HK-2 (cell line): ENCODE measurements at regions not wholly inside any gene's neighbourhood (a gene's known extent, or its start where the extent isn't known, plus 50 kb on each side); places are given as distances from the start of the nearest gene placed in this dataset.

ENCODE experiments used
- DNase-seq: peaks from one replicate; pipeline ENCODE4 v3.0.0-alpha.2; 2018; ENCODE audit not compliant: unreplicated experiment

DNA sequence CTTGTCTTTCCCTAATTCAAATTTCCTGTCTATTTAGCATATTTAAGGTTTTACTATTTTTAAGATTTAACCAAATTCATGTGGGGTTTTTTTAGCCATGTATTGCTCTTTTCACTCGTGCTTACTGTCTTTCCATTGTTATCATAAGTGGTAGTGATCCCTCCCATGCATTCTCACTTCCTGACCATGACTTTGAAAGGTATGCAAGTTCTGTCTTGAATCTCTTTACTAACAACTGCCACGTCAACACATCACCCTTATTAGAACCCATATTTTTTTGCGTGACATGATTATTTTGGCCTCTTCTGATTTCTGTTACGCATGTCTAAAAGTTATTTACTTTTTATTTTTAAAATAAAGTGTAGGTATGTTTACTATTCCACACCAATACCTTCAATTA is 94.7 kb upstream of the CDH6 start:
- DNase-seq = no peak

DNA sequence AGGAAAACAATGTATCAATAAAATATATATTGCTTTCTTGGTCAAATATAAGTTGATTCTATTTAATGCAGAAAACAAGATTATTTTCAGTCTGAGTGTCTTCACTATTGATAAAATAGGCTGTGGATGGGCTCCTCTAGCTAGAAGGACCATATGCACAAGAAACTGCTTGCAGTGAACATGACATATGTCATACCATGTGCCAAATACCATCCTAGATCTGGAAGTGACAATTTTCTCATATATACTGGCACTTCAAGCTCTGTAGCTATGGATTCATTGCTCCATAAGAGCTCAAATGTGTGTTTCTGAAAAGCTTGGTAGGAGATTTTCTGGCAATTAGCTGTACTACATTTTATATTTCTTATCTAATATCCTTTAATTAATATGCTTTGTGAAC is 95.6 kb upstream of the CDH6 start:
- no peak for DNase-seq

DNA sequence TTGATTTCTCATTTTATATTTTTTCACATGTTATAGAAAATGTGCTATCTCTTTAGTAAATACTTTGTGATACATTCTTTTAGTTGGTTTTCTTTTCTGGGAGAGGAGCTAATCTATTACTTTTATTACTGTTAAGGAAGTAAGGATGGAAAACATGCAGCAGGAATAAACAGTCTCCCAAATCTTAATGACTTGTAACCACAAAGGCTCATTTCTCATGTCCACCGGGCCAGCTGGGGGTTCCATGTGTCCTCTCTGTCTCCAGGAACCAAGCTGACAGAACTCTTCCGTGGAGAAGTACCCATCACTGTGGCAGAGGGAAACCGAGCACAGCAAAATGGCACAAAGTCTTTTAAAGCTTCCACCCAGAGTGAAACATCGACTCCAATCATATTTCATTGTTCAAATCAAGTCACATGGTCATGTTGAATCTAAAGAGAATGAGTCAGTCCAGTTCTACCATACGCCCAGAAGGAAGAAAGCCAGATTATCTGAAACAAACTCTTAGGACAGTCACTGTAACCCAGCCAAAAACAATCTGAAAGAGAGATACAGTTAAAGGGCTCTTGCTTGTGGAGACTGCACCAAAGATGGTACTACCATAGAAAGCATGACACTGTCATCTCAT is 97.1 kb upstream of the CDH6 start:
- no peak for DNase-seq

- DNase-seq = no peak
These were observed 97.7 kb upstream of the CDH6 start for GRCh38 chr5:31095796-31096195.

DNA sequence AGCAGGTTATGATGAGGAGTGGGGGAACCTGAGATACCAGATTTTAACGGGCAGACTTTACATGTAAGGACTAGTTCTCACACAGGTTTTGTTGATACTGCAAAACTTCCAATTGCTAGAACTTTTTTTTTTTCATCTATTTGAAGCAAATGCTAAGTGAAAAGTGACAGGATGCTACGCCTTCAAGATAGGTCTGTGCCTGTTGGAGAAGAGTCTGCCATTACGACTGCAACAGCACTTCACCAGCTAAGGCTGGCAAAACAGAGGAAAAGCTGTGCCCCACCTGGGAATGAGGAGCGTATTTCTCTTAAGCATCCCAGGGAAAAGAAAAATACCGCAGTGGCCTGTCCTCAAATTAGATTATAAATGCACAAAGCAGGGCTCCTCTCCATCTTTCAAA is 102.0 kb upstream of the CDH6 start:
- DNase-seq = no peak

DNA sequence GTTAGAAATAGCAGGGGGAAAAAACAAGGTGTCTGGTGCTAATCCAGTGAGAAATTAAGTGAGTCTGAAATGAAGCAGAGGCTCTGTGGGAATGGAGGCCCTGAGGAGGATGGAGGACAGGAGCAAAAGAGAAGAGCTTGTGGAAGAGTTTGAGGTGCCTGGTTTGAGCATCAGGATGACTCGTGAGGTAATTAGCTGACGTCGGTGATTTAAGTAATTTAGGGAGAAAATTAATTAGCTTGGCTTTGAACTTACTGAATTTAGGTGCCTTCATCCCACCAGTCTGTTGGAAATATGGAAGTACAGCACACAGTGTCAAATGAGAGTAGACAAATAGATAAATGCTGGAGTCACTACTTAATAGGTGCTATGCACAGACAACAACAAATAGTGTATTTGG is 103.0 kb upstream of the CDH6 start:
- no peak for DNase-seq

GRCh38 chr5:31086839-31087415 is 106.6 kb upstream of the CDH6 start:
- DNase-seq = no peak

DNA sequence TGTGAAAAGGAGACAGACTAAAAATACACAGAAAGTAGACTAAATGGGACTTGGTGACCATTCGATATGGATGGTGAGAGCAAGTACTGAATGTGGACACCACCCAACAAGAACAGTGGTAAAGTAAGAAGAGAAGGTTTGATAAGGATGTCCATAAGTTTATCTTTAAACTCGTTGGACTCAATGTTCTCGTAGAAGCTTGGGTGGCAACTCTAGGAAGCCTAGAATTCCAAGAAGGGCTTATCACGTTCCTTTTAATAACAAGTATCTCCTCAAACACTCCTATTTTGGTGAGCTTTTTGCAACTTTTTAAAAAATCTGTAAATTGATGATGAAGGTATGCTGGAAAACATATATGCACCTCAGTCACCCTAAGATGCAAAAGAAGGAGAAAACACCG is 108.6 kb upstream of the CDH6 start:
- DNase-seq = no peak

- no peak for DNase-seq
These were observed 110.1 kb upstream of the CDH6 start for GRCh38 chr5:31083364-31083763.

- no peak for DNase-seq
These were observed 113.8 kb upstream of the CDH6 start for GRCh38 chr5:31079668-31080067.

- no peak for DNase-seq
These were observed 114.5 kb upstream of the CDH6 start for GRCh38 chr5:31078956-31079355.

- DNase-seq = no peak
These were observed 117.5 kb upstream of the CDH6 start for GRCh38 chr5:31075981-31076380.

GRCh38 chr5:31068287-31068686 is 125.2 kb upstream of the CDH6 start:
- no peak for DNase-seq

DNA sequence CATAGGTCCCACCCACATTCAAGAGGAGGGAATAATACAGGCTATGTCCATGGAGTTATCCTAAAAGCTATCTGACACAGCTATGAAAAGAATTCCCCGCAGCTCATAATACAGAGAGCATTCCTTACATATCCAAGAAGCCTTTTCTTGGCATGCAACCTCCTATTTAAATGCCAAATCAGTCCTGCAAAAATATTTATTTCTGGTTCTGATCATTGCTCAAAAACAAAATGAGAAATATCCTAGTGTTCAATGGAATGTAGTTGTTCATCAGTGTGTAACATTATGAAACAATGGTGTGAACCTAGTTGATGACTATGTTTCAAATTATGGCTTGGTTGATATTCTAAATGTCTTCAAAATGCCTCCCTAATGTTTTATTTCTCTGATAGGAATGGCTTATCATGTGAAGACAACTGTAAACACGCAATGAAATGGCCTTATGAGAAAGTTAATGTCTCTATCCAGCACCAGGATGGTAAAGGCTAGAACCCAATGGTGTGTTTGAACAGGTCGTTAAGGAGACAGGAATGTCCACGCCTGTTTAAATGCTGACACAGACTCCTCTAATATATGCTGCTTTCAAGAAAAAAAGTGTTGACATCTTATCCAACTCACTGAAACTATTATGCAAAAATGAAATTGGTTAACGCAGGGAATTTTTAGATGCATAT is 126.7 kb upstream of the CDH6 start:
- DNase-seq = no peak

DNA sequence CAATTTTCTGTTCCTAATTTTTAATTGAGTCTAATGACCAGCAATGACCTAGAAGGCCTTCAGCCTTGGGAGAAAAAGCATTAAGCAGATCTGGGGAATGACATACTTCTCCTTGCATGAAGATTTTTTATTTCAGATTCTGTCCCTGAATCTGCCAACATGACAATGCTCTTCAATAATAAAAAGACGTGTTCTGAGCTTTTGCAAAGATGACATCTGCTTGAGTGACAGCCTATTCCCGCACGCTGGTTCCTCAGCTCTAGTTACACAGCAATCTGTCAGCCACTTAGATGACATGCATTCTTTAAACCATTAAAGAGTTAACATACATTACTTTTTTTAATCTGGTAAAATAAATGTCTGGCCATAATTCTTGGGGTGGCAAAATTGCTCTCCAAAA is 129.3 kb upstream of the CDH6 start:
- DNase-seq = no peak

GRCh38 chr5:31062902-31063580 is 130.4 kb upstream of the CDH6 start:
- no peak for DNase-seq

DNA sequence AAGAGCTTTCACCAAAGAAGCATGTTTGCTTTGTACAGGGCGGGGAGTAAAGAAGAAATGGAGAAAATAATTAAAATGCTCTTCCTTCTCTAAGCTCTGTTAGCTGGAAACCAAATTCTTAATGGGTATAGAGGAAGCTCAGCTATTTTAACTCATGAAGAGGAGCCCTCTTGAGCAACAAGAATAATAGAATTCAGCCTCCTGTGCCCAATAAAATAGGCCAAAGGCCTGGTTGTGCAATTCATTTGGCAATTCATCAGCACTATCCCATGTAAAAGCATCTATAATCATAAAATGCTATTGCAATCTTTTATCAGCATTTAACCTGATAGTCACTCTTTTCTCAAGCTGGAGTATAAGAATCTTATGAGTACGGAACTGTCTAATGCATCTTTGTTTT is 133.6 kb upstream of the CDH6 start:
- DNase-seq = no peak

DNA sequence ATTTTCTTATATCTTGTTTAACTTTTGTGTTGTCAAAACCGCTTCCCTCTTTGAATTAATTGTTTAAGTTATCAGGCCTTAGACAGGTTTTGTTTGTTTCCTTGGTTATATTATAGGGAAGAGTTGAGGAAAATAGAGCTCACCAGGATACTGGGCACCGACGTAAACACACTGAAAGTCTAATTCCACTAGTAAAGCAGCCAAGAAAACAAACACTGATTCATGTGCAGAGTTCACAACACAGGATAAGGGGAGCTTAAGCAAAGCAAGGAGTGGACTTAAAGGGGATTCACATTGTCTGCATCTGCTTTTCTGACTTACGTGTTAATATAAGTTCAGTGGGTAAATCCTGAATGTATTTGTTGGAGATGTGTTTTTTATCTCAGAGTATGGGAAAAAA is 139.0 kb upstream of the CDH6 start:
- no peak for DNase-seq

DNA sequence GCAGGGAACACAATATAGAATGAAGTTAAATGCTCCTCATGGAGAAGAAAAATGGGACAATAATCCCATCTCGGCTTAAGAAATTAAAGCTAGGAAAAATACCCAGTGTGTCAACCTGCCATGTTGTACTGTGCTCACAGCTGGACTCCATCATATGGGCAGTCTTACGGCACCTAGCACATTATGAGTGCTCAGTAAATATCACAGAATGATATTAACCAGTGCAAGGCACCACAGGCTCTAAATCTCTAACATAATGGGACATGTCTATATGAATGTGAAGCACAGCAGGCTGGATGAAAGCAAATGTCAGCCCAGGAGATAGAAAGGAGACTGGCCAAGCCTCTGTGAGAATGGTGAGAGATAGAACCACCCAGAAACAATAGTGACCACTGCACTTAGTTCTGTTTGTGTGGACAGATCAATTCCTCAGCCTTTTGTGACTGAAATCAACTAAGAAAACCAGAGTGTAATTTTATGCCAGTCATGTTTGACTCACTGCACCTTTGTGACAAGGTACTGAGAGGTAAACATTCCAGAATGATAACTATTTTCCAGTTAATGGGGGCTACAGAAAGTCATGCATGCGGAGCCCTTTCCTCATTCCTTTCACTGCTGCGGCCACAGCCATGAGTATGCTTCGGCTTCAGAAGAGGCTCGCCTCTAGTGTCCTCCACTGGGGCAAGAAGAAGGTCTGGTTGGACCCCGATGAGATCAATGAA is 140.4 kb upstream of the CDH6 start:
- no peak for DNase-seq

- no peak for DNase-seq
These were observed 142.2 kb upstream of the CDH6 start for GRCh38 chr5:31051316-31051715.

DNA sequence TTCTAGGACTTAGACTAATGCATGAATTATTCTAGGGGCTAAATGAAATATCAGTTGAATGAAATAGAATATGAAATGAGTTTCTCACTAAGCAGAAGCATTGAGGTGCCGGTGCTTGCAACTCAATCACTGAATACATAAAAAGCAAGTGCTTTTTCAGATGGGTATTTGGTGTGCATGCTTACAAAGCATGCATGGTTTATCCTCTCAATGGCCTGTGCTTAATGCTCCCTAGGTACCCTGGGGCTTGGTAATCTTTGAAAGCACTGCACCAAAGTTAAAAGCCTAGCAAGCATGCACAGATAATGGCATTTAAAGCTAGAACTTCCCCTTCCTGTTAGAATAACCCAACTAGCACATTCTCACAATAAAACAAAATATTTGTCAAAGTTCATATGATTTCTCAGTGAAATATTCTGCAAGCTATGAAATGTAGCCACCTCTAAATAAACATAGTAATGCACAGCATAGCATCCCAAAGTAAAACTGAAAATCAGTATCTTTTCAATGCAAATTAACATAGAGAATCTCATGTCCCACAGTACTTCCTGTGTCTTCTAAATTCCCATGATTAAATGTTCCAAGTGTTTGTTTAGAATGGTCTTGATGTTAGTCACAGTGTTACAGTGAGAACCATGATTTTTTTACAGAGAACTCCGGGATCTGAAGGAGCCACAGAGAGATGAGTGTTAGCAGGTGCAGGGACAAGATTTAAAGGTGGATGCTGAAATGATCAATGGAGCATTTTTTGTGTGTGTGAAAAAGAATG is 143.4 kb upstream of the CDH6 start:
- no peak for DNase-seq

GRCh38 chr5:31049461-31049860 is 144.0 kb upstream of the CDH6 start:
- no peak for DNase-seq
